ENCODE measurements at regions not wholly inside any gene's neighbourhood (a gene's known extent, or its start where the extent isn't known, plus 50 kb on each side); places are given as distances from the start of the nearest gene placed in this dataset.

DNA sequence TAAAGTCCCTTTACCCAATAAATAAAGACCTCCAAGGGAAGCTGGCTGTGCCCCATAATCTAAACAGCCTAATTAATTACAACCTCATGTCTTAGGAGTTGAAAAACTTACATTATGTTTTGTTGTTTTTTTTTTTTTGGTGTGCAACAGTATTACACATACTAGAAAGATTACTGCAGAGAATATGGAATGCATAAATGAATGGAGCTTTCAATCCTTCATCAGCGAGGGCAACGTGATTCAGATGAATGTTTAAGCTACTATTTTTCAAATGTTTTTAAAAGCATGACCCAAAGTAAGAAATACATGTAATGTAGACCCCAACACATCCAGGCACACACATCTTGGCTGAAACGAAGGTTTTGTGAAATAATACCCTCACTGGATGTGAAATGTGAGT is 167.1 kb upstream of the FN1 start:
- RAD21 ChIA-PET (ENCODE audit: unreplicated experiment): interaction anchor here (0.8 kb wide), 1 partner anchor 9 kb away, joined by 4 read pairs; no protein-coding TSS in a partner anchor
- H3K27me3 ChIP-seq (replicated peaks in 1 of 2; ENCODE audit: control insufficient read depth in 2 of 2, insufficient read depth in 2 of 2, low read length in 1 of 2): no peaks in the 10 kb centered on the region
- no peaks in the 10 kb centered on the region for H3K4me1 ChIP-seq (ENCODE audit: control insufficient read depth, insufficient read depth, low read length)
- H3K4me2 ChIP-seq (ENCODE audit: control insufficient read depth, insufficient read depth): no peak overlapping the region
- POLR2A ChIA-PET: interaction anchor here (0.5 kb wide), 1 partner anchor 10 kb away, joined by 3 read pairs; no protein-coding TSS in a partner anchor
- in situ Hi-C loops (cut with MboI): no loop called here
- H3K27ac ChIP-seq (ENCODE audit: control insufficient read depth, insufficient read depth): no peak overlapping the region
- WGBS (ENCODE audit: insufficient coverage, insufficient replicate concordance, low lambda C conversion rate, missing lambda C conversion rate): 5% methylated on average over 3 of the region's 3 CpGs
- intact Hi-C loops (cut with micrococcal nuclease; ENCODE audit: unreplicated experiment): no loop called here
- SMC1A ChIA-PET (ENCODE audit: uncharacterized antibody, unreplicated experiment): interaction anchor here (0.7 to 4.1 kb wide), 11 partner anchors 8 to 316 kb away, joined by 3 to 23 read pairs (median 3); no protein-coding TSS in a partner anchor
- no peak for DNase-seq (ENCODE audit: low read depth, low spot score)
- ATAC-seq: no peak
- H4K20me1 ChIP-seq (ENCODE audit: control insufficient read depth, insufficient read depth): no peaks in the 10 kb centered on the region
- no TSS peak for BruUV-seq (replicated peaks)
- H3K79me2 ChIP-seq (ENCODE audit: control insufficient read depth, insufficient read depth, low read length): no peaks in the 10 kb centered on the region
- no peak overlapping the region for H2AFZ ChIP-seq (ENCODE audit: control insufficient read depth, low read depth, low read length)
- TF ChIP-seq, protein P1, sequence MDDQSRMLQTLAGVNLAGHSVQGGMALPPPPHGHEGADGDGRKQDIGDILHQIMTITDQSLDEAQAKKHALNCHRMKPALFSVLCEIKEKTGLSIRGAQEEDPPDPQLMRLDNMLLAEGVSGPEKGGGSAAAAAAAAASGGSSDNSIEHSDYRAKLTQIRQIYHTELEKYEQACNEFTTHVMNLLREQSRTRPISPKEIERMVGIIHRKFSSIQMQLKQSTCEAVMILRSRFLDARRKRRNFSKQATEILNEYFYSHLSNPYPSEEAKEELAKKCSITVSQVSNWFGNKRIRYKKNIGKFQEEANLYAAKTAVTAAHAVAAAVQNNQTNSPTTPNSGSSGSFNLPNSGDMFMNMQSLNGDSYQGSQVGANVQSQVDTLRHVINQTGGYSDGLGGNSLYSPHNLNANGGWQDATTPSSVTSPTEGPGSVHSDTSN (IDR thresholded peaks at IDR 0.05; ENCODE audit: insufficient replicate concordance, low read depth, low read length): no peak
- TF ChIP-seq, protein P2, sequence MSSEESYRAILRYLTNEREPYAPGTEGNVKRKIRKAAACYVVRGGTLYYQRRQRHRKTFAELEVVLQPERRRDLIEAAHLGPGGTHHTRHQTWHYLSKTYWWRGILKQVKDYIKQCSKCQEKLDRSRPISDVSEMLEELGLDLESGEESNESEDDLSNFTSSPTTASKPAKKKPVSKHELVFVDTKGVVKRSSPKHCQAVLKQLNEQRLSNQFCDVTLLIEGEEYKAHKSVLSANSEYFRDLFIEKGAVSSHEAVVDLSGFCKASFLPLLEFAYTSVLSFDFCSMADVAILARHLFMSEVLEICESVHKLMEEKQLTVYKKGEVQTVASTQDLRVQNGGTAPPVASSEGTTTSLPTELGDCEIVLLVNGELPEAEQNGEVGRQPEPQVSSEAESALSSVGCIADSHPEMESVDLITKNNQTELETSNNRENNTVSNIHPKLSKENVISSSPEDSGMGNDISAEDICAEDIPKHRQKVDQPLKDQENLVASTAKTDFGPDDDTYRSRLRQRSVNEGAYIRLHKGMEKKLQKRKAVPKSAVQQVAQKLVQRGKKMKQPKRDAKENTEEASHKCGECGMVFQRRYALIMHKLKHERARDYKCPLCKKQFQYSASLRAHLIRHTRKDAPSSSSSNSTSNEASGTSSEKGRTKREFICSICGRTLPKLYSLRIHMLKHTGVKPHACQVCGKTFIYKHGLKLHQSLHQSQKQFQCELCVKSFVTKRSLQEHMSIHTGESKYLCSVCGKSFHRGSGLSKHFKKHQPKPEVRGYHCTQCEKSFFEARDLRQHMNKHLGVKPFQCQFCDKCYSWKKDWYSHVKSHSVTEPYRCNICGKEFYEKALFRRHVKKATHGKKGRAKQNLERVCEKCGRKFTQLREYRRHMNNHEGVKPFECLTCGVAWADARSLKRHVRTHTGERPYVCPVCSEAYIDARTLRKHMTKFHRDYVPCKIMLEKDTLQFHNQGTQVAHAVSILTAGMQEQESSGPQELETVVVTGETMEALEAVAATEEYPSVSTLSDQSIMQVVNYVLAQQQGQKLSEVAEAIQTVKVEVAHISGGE (CRISPR knock-in tag; IDR thresholded peaks at IDR 0.05): no peak
- TF ChIP-seq, protein P3, sequence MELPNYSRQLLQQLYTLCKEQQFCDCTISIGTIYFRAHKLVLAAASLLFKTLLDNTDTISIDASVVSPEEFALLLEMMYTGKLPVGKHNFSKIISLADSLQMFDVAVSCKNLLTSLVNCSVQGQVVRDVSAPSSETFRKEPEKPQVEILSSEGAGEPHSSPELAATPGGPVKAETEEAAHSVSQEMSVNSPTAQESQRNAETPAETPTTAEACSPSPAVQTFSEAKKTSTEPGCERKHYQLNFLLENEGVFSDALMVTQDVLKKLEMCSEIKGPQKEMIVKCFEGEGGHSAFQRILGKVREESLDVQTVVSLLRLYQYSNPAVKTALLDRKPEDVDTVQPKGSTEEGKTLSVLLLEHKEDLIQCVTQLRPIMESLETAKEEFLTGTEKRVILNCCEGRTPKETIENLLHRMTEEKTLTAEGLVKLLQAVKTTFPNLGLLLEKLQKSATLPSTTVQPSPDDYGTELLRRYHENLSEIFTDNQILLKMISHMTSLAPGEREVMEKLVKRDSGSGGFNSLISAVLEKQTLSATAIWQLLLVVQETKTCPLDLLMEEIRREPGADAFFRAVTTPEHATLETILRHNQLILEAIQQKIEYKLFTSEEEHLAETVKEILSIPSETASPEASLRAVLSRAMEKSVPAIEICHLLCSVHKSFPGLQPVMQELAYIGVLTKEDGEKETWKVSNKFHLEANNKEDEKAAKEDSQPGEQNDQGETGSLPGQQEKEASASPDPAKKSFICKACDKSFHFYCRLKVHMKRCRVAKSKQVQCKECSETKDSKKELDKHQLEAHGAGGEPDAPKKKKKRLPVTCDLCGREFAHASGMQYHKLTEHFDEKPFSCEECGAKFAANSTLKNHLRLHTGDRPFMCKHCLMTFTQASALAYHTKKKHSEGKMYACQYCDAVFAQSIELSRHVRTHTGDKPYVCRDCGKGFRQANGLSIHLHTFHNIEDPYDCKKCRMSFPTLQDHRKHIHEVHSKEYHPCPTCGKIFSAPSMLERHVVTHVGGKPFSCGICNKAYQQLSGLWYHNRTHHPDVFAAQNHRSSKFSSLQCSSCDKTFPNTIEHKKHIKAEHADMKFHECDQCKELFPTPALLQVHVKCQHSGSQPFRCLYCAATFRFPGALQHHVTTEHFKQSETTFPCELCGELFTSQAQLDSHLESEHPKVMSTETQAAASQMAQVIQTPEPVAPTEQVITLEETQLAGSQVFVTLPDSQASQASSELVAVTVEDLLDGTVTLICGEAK (IDR thresholded peaks at IDR 0.05; ENCODE audit: borderline replicate concordance): no peak
- no peaks in the 10 kb centered on the region for H3K9me3 ChIP-seq (replicated peaks; ENCODE audit: control insufficient read depth, insufficient read depth, low read length)
- no peak for FAIRE-seq
- no peak overlapping the region for H3K9ac ChIP-seq (ENCODE audit: control insufficient read depth, insufficient read depth, low read length)
- CTCF ChIA-PET: interaction anchor here (0.6 to 1.7 kb wide), 3 partner anchors 16 to 311 kb away, joined by 3 read pairs; no protein-coding TSS in a partner anchor
- H3K4me3 ChIP-seq: no peak overlapping the region
- H3K36me3 ChIP-seq (ENCODE audit: control insufficient read depth in 2 of 2, insufficient read depth in 2 of 2, low read length in 1 of 2): no peaks in the 10 kb centered on the region
